ENCODE measurements at regions not wholly inside any gene's neighbourhood (a gene's known extent, or its start where the extent isn't known, plus 50 kb on each side); places are given as distances from the start of the nearest gene placed in this dataset.

- DNase-seq (ENCODE audit: low read depth in 2 of 2) = no peak
Observed at GRCh38 chr6:85193339-85193738, 256.5 kb upstream of the NT5E start.

GRCh38 chr6:85192596-85192995 lies 257.3 kb upstream of the NT5E start:
- no peak for DNase-seq (ENCODE audit: low read depth in 2 of 2)

- peak in 1 of 2 experiments; percentile 30 for DNase-seq (ENCODE audit: low read depth in 2 of 2)
Observed at GRCh38 chr6:85192186-85192585, 257.7 kb upstream of the NT5E start.

- peak in 1 of 2 experiments; percentile 65 for DNase-seq (ENCODE audit: low read depth in 2 of 2)
Observed at GRCh38 chr6:85191656-85192055, 258.2 kb upstream of the NT5E start.

DNA sequence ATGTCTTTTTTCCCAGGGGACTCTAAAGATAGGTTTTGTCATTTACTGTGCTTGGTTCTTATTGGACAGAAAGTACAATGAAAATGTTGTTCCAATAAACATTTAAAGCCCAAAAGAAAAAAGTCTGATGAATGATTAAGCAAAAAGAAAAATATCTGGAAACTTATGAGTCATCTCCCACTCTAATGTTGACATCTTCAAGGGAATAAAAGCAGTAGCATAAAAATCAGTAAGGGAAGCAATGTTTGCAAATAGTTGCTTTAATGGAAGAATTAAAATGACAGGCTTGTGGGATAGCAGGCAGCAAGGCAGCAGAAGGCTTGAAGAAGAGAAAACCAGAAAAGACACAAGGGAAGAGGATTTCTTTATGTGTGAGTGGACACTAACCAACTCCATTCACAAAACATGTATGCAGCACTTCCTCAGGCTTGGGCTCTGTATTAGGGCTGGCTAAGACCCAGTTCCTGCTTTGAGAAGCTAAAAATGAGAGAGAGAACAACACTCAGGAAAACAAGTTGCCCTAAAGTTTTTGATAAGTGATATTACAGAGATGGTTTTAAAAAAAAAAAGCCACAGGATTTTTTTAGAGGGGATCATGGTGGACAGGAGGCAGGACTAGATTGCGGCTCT lies 263.2 kb upstream of the NT5E start:
- peak in 1 of 2 experiments; percentile 40 for DNase-seq (ENCODE audit: low read depth in 2 of 2)

GRCh38 chr6:85185977-85186376 lies 263.9 kb upstream of the NT5E start:
- peak in 1 of 2 experiments; percentile 53 for DNase-seq (ENCODE audit: low read depth in 2 of 2)

GRCh38 chr6:85183841-85184240 lies 266.0 kb upstream of the NT5E start:
- DNase-seq (ENCODE audit: low read depth in 2 of 2) = no peak

DNA sequence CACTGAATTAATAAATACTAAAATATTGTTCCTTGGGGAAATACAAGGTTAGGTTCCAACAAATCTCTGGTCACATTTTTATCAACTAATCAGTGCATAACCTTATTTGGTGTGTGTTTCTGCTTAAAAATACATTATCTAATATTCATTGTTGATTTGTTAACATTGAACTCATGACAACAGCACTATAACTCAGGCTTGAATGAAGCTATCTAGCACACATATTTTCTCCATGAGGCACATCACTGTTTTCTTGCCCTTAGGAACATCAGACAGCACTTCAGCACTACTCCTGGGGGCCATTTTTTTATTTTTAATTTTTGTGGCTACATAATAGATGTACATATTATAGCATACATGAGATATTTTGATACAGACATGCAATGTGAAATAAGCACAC lies 277.2 kb upstream of the NT5E start:
- DNase-seq (ENCODE audit: low read depth in 2 of 2) = no peak

DNA sequence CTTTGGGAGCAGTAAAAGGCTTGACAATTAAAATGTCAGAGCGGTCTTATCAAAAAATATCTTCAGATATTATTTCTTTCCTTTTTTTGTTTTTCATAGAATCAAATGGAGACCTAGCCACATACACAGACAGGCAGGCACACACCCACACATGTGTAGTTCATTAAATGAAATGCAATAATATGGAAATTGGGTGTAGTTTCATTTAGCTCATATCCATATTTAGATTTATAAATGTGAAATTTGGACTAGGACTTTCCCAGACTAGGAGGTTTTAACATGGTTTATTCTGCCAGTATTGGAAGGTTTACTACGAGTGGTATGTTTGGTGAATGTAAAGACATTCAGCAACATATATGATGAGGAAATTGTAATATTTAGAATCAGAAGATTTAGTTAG lies 277.7 kb upstream of the NT5E start:
- DNase-seq (ENCODE audit: low read depth in 2 of 2) = no peak

DNA sequence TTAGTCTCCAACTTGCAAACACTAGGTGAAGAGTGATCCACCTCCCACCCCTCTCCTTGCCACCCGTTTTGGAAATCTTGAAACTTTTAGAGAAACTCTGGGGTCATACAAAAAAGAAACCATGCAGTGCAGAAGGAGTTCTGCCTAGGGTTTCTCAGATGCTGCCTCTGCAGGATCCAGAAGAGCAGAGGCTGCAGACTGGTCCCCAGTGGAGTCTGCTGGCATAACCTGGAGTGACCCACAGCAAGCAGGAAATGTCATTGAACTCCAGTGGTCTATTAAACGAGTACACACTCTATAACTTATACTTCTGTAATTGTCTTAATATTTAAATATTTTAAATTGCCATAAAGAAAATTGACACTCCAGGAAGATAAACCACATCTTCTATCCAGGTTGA lies 280.7 kb upstream of the NT5E start:
- DNase-seq (ENCODE audit: low read depth in 2 of 2) = no peak

DNA sequence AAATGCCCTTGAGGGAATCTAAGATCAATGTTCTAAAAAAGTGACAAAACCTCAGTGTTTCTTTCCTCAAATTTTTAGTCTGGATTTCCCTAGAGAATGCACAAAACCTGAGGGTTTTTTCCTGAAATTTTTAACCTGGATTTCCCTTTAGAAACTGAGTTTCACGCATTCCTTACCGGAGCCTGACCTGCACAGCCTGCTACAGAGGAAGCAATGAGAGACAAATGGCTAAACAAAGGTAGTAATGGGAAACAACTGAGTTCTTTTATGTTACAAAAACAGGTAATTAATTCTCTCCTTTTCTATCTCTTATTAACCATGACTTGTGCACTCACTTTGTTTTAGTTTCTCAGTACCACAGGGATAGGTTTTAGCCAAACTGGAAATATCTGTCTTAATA lies 281.7 kb upstream of the NT5E start:
- no peak for DNase-seq (ENCODE audit: low read depth in 2 of 2)

GRCh38 chr6:85166114-85166741 lies 283.7 kb upstream of the NT5E start:
- DNase-seq (ENCODE audit: low read depth in 2 of 2) = no peak

GRCh38 chr6:85163156-85164080 lies 286.5 kb upstream of the NT5E start:
- DNase-seq (ENCODE audit: low read depth in 2 of 2) = no peak

DNA sequence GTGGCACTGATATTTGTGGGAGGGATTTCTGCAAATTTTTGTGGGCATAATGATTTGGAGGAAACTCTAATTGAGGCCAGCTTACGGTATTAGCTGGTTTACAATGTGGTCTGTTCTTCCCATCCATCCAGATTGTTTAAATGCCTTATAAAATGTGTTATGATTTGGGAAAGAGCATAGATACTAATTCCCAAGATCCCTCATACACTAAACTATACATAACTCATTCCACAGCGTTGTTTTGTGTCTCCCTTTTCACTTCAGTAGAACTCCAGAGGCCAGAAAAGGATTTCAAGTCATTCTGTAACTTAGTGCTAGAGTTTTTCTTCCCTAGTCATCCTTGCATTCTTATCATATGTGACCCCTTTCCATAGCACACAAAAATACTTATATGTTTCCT lies 292.6 kb upstream of the NT5E start:
- DNase-seq (ENCODE audit: low read depth in 2 of 2) = peak; percentile 32 to 48

GRCh38 chr6:85143676-85144075 lies 306.2 kb upstream of the NT5E start:
- DNase-seq (ENCODE audit: low read depth in 2 of 2) = no peak

DNA sequence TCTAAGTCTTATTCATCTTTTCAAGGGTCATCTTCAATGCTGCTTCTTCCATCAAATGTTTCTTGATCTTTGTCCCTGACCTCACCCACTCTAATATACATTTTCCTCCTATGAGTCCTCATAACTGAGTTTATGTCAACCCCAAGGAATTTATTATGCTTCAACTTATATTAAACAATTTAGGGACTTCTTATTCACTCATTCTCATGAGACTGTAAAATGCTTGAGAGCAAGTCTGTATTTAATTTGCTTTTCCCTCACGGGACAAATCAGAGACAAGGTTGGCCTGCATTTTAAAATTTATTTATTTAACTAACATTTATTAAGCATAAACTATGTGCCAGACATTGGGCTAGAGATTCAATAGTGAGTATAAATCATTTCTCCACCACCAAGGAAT lies 312.0 kb upstream of the NT5E start:
- peak; percentile 55 to 59 for DNase-seq (ENCODE audit: low read depth in 2 of 2)

DNA sequence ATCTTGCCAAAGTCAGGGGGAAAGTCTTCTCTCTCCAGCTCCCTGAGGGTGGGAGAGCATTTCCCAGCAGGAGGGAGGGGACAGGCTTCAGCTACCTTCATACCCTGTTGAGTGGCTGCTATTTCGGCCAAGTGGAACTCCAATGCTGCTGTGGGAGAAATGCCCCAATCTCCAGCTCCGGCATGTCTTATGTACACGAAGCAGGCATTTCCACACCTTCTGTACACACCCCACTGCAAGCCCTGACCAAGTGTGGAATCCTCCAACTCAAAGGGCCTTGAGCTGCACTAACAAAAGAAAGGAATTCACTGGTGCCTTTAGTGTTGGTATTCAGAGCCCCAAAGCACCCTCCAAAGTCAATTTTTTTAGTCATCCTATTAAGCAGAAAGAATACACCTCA lies 313.6 kb upstream of the NT5E start:
- DNase-seq (ENCODE audit: low read depth in 2 of 2) = no peak

DNA sequence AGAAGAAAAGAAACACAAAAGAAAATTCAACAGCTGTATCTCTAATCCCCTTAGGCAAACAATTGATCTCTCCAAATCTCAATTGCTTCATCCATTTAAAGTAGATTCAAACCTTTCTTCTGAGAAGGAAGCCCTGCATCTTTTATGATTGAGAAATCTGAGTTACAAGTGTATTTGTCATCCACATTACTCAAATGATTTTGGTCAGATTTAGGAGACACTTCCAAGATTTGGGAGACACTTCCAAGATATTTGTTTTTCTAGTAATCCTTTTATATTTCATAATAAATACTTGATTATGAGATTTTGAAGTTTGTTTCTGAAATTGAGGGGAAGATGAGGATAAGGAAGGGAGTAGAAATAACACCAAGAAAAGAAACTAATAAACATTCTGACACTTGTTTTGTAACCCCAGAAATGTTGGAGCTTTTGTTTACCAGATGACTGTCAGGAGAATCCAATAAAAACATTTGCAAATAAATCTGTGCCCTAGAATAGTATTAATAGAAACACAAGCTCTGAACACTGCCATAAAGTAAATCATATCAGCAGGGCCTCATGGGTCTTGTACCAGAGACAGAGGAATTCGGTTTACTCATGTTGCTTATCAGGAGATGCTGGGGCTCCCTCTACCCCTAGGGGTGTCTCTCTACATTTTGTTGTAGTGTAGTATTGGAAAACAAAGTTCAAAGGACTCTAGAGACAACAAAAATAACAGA lies 314.3 kb upstream of the NT5E start:
- DNase-seq (ENCODE audit: low read depth in 2 of 2) = peak; percentile 81 to 83

DNA sequence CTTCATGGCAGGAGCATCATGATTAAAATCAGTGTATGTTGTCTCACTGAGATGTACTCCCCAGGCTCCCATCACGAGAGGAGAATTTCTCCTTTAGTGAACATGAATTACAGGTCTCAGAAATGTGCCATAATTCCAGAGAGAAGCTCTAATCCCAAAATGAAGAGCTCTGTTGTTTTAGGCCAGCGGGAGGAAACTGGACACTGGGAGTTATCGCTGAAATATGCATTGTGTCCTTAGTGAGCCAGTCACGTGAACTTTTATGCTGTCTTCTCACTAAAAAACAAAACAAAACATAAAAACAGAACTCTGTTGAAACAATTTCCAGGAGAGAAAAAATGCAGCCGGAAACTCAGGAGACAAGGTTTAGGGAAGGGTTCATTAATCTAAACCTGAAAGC lies 315.7 kb upstream of the NT5E start:
- DNase-seq (ENCODE audit: low read depth in 2 of 2) = no peak

DNA sequence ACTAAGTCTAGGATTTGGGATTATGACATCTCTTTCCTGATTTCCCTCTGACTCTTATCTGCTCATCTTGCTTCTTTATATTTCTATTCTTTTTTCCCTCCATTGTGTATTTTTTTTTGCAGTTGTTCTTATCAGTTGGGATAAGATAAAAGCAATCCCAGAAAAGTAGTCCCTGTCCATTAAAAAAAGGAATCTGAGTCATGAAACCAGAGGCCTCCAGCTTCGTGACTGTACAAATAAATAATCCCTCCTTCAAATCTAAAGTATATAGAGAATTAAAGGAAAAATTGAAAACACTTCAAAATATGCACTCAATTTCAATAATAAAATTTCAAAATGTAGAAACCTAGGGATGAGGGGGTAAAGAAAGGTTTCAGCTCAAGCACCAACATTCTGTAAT lies 317.8 kb upstream of the NT5E start:
- DNase-seq (ENCODE audit: low read depth in 2 of 2) = no peak

- no peak for DNase-seq (ENCODE audit: low read depth in 2 of 2)
Observed at GRCh38 chr6:85130743-85131142, 319.1 kb upstream of the NT5E start.

GRCh38 chr6:85129881-85130280 lies 320.0 kb upstream of the NT5E start:
- DNase-seq (ENCODE audit: low read depth in 2 of 2) = no peak

Measured in fibroblast of skin of left biceps (primary cell).